ENCODE measurements at regions not wholly inside any gene's neighbourhood (a gene's known extent, or its start where the extent isn't known, plus 50 kb on each side); places are given as distances from the start of the nearest gene placed in this dataset.

- Histone ChIP-seq H2AFZ (peak overlapping the region; percentile 47; the same call in 1 of the 2 replicates), H3K4me2 (no peak overlapping the region), H3K27me3 (ENCODE audit: insufficient read depth) (no peaks in the 10 kb centered on the region), H3K4me1 (ENCODE audit: insufficient read depth) (no peaks in the 10 kb centered on the region), H4K20me1 (replicated peaks; ENCODE audit: insufficient read depth) (no peaks in the 10 kb centered on the region), H3K9me2 (ENCODE audit: insufficient read depth) (no peaks in the 10 kb centered on the region), H3K27ac (ENCODE audit: low read depth) (no peak overlapping the region), H3F3A (replicated peaks; ENCODE audit: low read depth) (no peaks in the 10 kb centered on the region), H3K79me2 (replicated peaks; ENCODE audit: insufficient read depth) (no peaks in the 10 kb centered on the region), H3K4me3 (no peak overlapping the region), H3K36me3 (ENCODE audit: insufficient read depth) (no peaks in the 10 kb centered on the region)
- Mint-ChIP-seq H3K27me3 (ENCODE audit: insufficient read depth, low read depth, poor library complexity) (peaks cover 13% of the 10 kb centered on the region), H3K4me3 (no peak overlapping the region), H3K4me1 (no peaks in the 10 kb centered on the region), H3K36me3 (ENCODE audit: low read depth) (peaks cover 23% of the 10 kb centered on the region), H3K27ac (no peak overlapping the region), H3K9me3 (peaks cover 44% of the 10 kb centered on the region)
- TF ChIP-seq ZNF114 (CRISPR knock-in tag; IDR thresholded peaks at IDR 0.05) (no peak), EZH2phosphoT487 (IDR thresholded peaks at IDR 0.05; ENCODE audit: unreplicated experiment) (no peak), POLR2AphosphoS5 (IDR thresholded peaks at IDR 0.05; ENCODE audit: low read depth) (no peak), ZNF331 (CRISPR knock-in tag; IDR thresholded peaks at IDR 0.05; ENCODE audit: low read depth) (no peak), NANOG (IDR thresholded peaks at IDR 0.05; ENCODE audit: borderline replicate concordance) (no peak), ZNF462 (CRISPR knock-in tag; IDR thresholded peaks at IDR 0.05) (no peak), CREB1 (CRISPR knock-in tag; IDR thresholded peaks at IDR 0.05; ENCODE audit: low read depth) (no peak), CTCF (conservative IDR thresholded peaks at IDR 0.05; ENCODE audit: low read depth in 2 of 2) (no peak), STAT1 (IDR thresholded peaks at IDR 0.05; ENCODE audit: unreplicated experiment) (no peak), JUNB (IDR thresholded peaks at IDR 0.05; ENCODE audit: unreplicated experiment) (no peak), EZH2 (IDR thresholded peaks at IDR 0.05; ENCODE audit: low read depth, unreplicated experiment) (no peak)
- TF ChIP-seq, protein P1, sequence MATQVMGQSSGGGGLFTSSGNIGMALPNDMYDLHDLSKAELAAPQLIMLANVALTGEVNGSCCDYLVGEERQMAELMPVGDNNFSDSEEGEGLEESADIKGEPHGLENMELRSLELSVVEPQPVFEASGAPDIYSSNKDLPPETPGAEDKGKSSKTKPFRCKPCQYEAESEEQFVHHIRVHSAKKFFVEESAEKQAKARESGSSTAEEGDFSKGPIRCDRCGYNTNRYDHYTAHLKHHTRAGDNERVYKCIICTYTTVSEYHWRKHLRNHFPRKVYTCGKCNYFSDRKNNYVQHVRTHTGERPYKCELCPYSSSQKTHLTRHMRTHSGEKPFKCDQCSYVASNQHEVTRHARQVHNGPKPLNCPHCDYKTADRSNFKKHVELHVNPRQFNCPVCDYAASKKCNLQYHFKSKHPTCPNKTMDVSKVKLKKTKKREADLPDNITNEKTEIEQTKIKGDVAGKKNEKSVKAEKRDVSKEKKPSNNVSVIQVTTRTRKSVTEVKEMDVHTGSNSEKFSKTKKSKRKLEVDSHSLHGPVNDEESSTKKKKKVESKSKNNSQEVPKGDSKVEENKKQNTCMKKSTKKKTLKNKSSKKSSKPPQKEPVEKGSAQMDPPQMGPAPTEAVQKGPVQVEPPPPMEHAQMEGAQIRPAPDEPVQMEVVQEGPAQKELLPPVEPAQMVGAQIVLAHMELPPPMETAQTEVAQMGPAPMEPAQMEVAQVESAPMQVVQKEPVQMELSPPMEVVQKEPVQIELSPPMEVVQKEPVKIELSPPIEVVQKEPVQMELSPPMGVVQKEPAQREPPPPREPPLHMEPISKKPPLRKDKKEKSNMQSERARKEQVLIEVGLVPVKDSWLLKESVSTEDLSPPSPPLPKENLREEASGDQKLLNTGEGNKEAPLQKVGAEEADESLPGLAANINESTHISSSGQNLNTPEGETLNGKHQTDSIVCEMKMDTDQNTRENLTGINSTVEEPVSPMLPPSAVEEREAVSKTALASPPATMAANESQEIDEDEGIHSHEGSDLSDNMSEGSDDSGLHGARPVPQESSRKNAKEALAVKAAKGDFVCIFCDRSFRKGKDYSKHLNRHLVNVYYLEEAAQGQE (IDR thresholded peaks at IDR 0.05; ENCODE audit: unreplicated experiment), result no peak
- DNase-seq (ENCODE audit: low spot score) (no peak), ATAC-seq (no peak)
These were observed 256.9 kb downstream of the TEX29 start for GRCh38 chr13:111577208-111577828.

Measured in GM23338 (cell line).